HCT116 (cell line): ENCODE measurements at regions not wholly inside any gene's neighbourhood (a gene's known extent, or its start where the extent isn't known, plus 50 kb on each side); places are given as distances from the start of the nearest gene placed in this dataset.

Experiments
- ATAC-seq: fragments of 200-7000 bp; cut with Tn5 transposase; 2 replicates; pipeline ENCODE4 v1.9.1; 2020; ENCODE audit warnings: mild to moderate bottlenecking, moderate library complexity
- BruUV-seq: library from RNA; stranded (reverse); fragments of 400-500 nt; replicated peaks from 2 replicates; lab custom pipeline; 2021; lab: Mats Ljungman, UMichigan
- CTCF ChIA-PET: fragments of 300-600 bp; sonication (Branson Sonifier 250); formaldehyde crosslinking; loops from one replicate; lab custom pipeline; 2021; ENCODE audit warnings: antibody characterized with exemption; lab: Charles Lee
- POLR2A ChIA-PET: fragments of 300-600, 350-600 bp; sonication (Branson Sonifier 250); formaldehyde crosslinking; loops from one replicate; lab custom pipeline; 2021; ENCODE audit warnings: antibody characterized with exemption; lab: Charles Lee
- RAD21 ChIA-PET, 2 experiments: fragments of 300-600 bp; sonication (Branson Sonifier 250); formaldehyde crosslinking; loops; one replicate each; lab custom pipeline; 2023; ENCODE audit warnings: low total read pairs in 2 of 2; ENCODE audit not compliant: uncharacterized antibody in 2 of 2, unreplicated experiment in 2 of 2, low non-redundant PET in 1 of 2; lab: Charles Lee
- DNase-seq: peaks from one replicate; pipeline ENCODE4 v3.0.0-alpha.2; 2010; ENCODE audit warnings: low read depth, low spot score
- H2AFZ ChIP-seq: fragments of 200-600 bp; shearing (Covaris generic), sonication (generic); 2 replicates; pipeline ENCODE4 v1.6.1; 2017; ENCODE audit warnings: low read depth, mixed run types, mixed read lengths, antibody characterized with exemption, low read length; ENCODE audit not compliant: poor library complexity, severe bottlenecking
- H3K27ac ChIP-seq: 2 replicates; pipeline ENCODE4 v1.5.1; 2012; ENCODE audit warnings: low read depth, low read length
- H3K27me3 ChIP-seq: fragments of 200-600 bp; sonication (generic); 2 replicates; pipeline ENCODE4 v1.6.1; 2016; ENCODE audit warnings: mixed run types, low read length, mixed read lengths; ENCODE audit not compliant: insufficient read depth
- H3K36me3 ChIP-seq, 2 experiments: fragments of 200-500 bp in 1 of 2; fragments of 200-600 bp in 1 of 2; sonication (Bioruptor generic) in 1 of 2; sonication (generic) in 1 of 2; 2 replicates each; pipeline versions ENCODE4 v1.5.1 to v1.6.1; 2014 to 2016; ENCODE audit warnings: low read length in 2 of 2, inconsistent platforms in 1 of 2, mixed read lengths in 1 of 2, mixed run types in 1 of 2; ENCODE audit not compliant: insufficient read depth in 2 of 2, control insufficient read depth in 1 of 2
- H3K4me1 ChIP-seq, 2 experiments: fragments of 200-600 bp in 1 of 2; sonication (generic) in 1 of 2; 2 replicates each; pipeline versions ENCODE4 v1.5.1 to v1.6.1; 2012 to 2017; ENCODE audit warnings: low read length in 2 of 2, inconsistent platforms in 1 of 2, mild to moderate bottlenecking in 1 of 2, mixed read lengths in 1 of 2, mixed run types in 1 of 2, moderate library complexity in 1 of 2; ENCODE audit not compliant: insufficient read depth in 2 of 2, control insufficient read depth in 1 of 2
- H3K4me2 ChIP-seq: fragments of 200-600 bp; sonication (generic); 2 replicates; pipeline ENCODE4 v1.6.1; 2017; ENCODE audit warnings: mixed run types, low read length, mixed read lengths
- H3K4me3 ChIP-seq, 2 experiments: fragments of 200-600 bp in 1 of 2; sonication (generic) in 1 of 2; replicated peaks in 1 of 2; 2 replicates each; pipeline ENCODE4 v1.5.1; 2011 to 2016; ENCODE audit warnings: low read length in 2 of 2, control low read depth in 1 of 2, low read depth in 1 of 2, mild to moderate bottlenecking in 1 of 2, mixed read lengths in 1 of 2, mixed run types in 1 of 2
- H3K79me2 ChIP-seq: fragments of 200-600 bp; sonication (generic); 2 replicates; pipeline ENCODE4 v1.6.1; 2017; ENCODE audit warnings: mild to moderate bottlenecking, mixed run types, low read length, moderate library complexity, mixed read lengths; ENCODE audit not compliant: insufficient read depth
- H3K9ac ChIP-seq: fragments of 200-600 bp; sonication (generic); 2 replicates; pipeline ENCODE4 v1.6.1; 2016; ENCODE audit warnings: low read length, mixed read lengths
- H3K9me2 ChIP-seq: fragments of 200-600 bp; sonication (generic), shearing (Covaris generic); 2 replicates; pipeline ENCODE4 v1.6.1; 2017; ENCODE audit warnings: mixed run types, mild to moderate bottlenecking, moderate library complexity; ENCODE audit not compliant: insufficient read depth
- H3K9me3 ChIP-seq, 2 experiments: fragments of 200-500 bp in 1 of 2; fragments of 200-600 bp in 1 of 2; sonication (Bioruptor generic) in 1 of 2; sonication (generic) in 1 of 2; 2 replicates each; pipeline ENCODE4 v1.6.1; 2014 to 2017; ENCODE audit warnings: low read length in 2 of 2, mixed read lengths in 2 of 2, inconsistent platforms in 1 of 2, low read depth in 1 of 2, mild to moderate bottlenecking in 1 of 2, mixed run types in 1 of 2, moderate library complexity in 1 of 2; ENCODE audit not compliant: control insufficient read depth in 1 of 2, insufficient read depth in 1 of 2
- H4K20me1 ChIP-seq: fragments of 200-600 bp; sonication (generic), shearing (Covaris generic); 2 replicates; pipeline ENCODE4 v1.6.1; 2017; ENCODE audit warnings: mixed run types, mild to moderate bottlenecking, moderate library complexity; ENCODE audit not compliant: insufficient read depth
- EGR1 ChIP-seq: IDR thresholded peaks from 2 replicates; pipeline ENCODE4 v1.6.1; 2012; ENCODE audit warnings: low read depth
- EZH2 ChIP-seq: fragments of 200-600 bp; sonication (generic); IDR thresholded peaks from 2 replicates; pipeline ENCODE4 v1.6.1; 2017; ENCODE audit warnings: antibody characterized with exemption, mixed run types
- SRF ChIP-seq: IDR thresholded peaks from 2 replicates; pipeline ENCODE4 v1.6.1; 2012; ENCODE audit warnings: low read depth
- YY1 ChIP-seq: IDR thresholded peaks from 2 replicates; pipeline ENCODE4 v1.6.1; 2011; ENCODE audit warnings: low read length, low read depth, moderate library complexity, mild to moderate bottlenecking; ENCODE audit not compliant: insufficient replicate concordance; ENCODE audit errors: extremely low read depth
- intact Hi-C: fragments of 100-400 bp; cut with micrococcal nuclease; formaldehyde crosslinking; loops from 2 replicates; pipeline ENCODE4 v1.10.0; 2022
- TF ChIP-seq, protein P1 (sequence below), 3 experiments: fragments of 200-600 bp in 1 of 3; sonication (generic) in 1 of 3; IDR thresholded peaks in 2 of 3; conservative IDR thresholded peaks in 1 of 3; 2 replicates each; pipeline ENCODE4 v1.5.1; 2012 to 2017; ENCODE audit warnings: low read depth in 2 of 3, low read length in 2 of 3, antibody characterized with exemption in 1 of 3, borderline replicate concordance in 1 of 3, control low read depth in 1 of 3, mild to moderate bottlenecking in 1 of 3, mixed read lengths in 1 of 3, mixed run types in 1 of 3, moderate library complexity in 1 of 3; ENCODE audit not compliant: insufficient read depth in 1 of 3
- TF ChIP-seq, protein P2 (sequence below): IDR thresholded peaks from 2 replicates; pipeline ENCODE4 v1.6.1; 2012; ENCODE audit warnings: low read depth
- TF ChIP-seq, protein P3 (sequence below): IDR thresholded peaks from 2 replicates; pipeline ENCODE4 v1.6.1; 2012
- TF ChIP-seq, protein P4 (sequence below): IDR thresholded peaks from 2 replicates; pipeline ENCODE4 v1.6.1; 2011; ENCODE audit warnings: mild to moderate bottlenecking, low read length, moderate library complexity; ENCODE audit not compliant: insufficient replicate concordance; ENCODE audit errors: extremely low read depth
- TF ChIP-seq, protein P5 (sequence below): IDR thresholded peaks from 2 replicates; pipeline ENCODE4 v1.6.1; 2012

DNA sequence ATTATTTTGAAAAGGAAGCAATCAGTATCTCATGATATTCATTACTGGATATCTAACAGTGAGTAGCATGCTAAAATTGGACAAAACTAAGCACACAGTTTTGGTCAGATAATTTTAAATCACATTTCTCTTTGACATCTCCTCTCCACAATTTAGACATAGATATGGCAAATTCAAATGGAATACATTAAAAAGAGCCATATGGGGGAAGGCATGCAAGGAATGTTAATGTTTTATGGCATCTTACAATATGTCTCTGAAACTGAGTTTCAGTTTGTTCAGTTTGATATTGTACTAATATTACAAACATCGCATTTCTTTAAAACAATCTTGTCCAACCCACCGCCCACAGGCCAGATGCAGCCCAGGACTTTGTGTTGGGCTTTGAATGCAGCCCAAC is 151.0 kb downstream of the HTR1A start:
- BruUV-seq: no TSS peak
- Histone ChIP-seq H3K4me2 (no peak overlapping the region), H3K9ac (no peak overlapping the region), H3K4me3 (no peak overlapping the region), H3K27me3 (no peaks in the 10 kb centered on the region), H4K20me1 (no peaks in the 10 kb centered on the region), H3K79me2 (no peaks in the 10 kb centered on the region), H3K27ac (no peak overlapping the region), H3K4me1 (no peaks in the 10 kb centered on the region), H3K9me2 (no peaks in the 10 kb centered on the region)
- TF ChIP-seq EZH2: no peak
- TF ChIP-seq, protein P1, sequence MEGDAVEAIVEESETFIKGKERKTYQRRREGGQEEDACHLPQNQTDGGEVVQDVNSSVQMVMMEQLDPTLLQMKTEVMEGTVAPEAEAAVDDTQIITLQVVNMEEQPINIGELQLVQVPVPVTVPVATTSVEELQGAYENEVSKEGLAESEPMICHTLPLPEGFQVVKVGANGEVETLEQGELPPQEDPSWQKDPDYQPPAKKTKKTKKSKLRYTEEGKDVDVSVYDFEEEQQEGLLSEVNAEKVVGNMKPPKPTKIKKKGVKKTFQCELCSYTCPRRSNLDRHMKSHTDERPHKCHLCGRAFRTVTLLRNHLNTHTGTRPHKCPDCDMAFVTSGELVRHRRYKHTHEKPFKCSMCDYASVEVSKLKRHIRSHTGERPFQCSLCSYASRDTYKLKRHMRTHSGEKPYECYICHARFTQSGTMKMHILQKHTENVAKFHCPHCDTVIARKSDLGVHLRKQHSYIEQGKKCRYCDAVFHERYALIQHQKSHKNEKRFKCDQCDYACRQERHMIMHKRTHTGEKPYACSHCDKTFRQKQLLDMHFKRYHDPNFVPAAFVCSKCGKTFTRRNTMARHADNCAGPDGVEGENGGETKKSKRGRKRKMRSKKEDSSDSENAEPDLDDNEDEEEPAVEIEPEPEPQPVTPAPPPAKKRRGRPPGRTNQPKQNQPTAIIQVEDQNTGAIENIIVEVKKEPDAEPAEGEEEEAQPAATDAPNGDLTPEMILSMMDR (IDR thresholded peaks at IDR 0.05 in 2 of 3, conservative IDR thresholded peaks at IDR 0.05 in 1 of 3; ENCODE audit: borderline replicate concordance in 1 of 3, insufficient read depth in 1 of 3, low read depth in 2 of 3, low read length in 2 of 3): no peak
- TF ChIP-seq, all 23 proteins: peak for 0
- H2AFZ ChIP-seq: no peak overlapping the region
- peaks cover 18 to 22% of the 10 kb centered on the region in 2 experiments; a peak in 3 of 4 replicates for H3K9me3 ChIP-seq
- DNase-seq (no peak), ATAC-seq (no peak)
- no peaks in the 10 kb centered on the region for H3K36me3 ChIP-seq
- RAD21 ChIA-PET: no interaction called here
- CTCF ChIA-PET: no interaction called here
- intact Hi-C loops: no loop called here
- POLR2A ChIA-PET: no interaction called here

DNA sequence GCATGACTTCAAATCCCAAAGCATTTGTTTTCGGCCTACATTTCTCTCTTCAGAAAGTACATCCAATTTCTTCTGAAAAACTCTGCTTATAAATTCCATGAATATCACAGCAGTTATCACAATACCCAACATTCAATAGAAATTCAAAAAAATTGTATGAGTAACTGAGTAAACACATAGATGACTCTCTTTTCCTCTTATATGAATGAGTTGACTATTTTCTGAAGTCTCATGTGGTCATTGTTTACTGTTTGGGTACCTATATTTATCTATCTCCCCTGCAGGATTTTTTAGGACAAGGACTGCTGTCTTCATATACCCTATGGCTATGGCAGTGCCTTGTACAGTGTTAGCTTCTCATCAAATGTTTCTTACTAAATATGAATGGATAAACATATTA is 157.1 kb downstream of the HTR1A start:
- no peak overlapping the region for H2AFZ ChIP-seq
- BruUV-seq: no TSS peak
- H3K4me1 ChIP-seq: no peaks in the 10 kb centered on the region
- H3K9me3 ChIP-seq: peaks cover 4 to 17% of the 10 kb centered on the region in 2 experiments; a peak in 2 of 4 replicates
- POLR2A ChIA-PET: no interaction called here
- no peak overlapping the region for H3K9ac ChIP-seq
- H3K36me3 ChIP-seq: no peaks in the 10 kb centered on the region
- H4K20me1 ChIP-seq: no peaks in the 10 kb centered on the region
- no peaks in the 10 kb centered on the region for H3K79me2 ChIP-seq
- no peak overlapping the region for H3K4me3 ChIP-seq
- H3K27me3 ChIP-seq: no peaks in the 10 kb centered on the region
- DNase-seq (no peak), ATAC-seq (no peak)
- no peak overlapping the region for H3K27ac ChIP-seq
- H3K4me2 ChIP-seq: no peak overlapping the region
- intact Hi-C loops: no loop called here
- CTCF ChIA-PET: no interaction called here
- RAD21 ChIA-PET: no interaction called here
- TF ChIP-seq, protein P2, sequence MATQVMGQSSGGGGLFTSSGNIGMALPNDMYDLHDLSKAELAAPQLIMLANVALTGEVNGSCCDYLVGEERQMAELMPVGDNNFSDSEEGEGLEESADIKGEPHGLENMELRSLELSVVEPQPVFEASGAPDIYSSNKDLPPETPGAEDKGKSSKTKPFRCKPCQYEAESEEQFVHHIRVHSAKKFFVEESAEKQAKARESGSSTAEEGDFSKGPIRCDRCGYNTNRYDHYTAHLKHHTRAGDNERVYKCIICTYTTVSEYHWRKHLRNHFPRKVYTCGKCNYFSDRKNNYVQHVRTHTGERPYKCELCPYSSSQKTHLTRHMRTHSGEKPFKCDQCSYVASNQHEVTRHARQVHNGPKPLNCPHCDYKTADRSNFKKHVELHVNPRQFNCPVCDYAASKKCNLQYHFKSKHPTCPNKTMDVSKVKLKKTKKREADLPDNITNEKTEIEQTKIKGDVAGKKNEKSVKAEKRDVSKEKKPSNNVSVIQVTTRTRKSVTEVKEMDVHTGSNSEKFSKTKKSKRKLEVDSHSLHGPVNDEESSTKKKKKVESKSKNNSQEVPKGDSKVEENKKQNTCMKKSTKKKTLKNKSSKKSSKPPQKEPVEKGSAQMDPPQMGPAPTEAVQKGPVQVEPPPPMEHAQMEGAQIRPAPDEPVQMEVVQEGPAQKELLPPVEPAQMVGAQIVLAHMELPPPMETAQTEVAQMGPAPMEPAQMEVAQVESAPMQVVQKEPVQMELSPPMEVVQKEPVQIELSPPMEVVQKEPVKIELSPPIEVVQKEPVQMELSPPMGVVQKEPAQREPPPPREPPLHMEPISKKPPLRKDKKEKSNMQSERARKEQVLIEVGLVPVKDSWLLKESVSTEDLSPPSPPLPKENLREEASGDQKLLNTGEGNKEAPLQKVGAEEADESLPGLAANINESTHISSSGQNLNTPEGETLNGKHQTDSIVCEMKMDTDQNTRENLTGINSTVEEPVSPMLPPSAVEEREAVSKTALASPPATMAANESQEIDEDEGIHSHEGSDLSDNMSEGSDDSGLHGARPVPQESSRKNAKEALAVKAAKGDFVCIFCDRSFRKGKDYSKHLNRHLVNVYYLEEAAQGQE: no peak
- TF ChIP-seq, protein P3, sequence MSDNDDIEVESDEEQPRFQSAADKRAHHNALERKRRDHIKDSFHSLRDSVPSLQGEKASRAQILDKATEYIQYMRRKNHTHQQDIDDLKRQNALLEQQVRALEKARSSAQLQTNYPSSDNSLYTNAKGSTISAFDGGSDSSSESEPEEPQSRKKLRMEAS: no peak
- TF ChIP-seq YY1 (no peak), SRF (no peak), EGR1 (no peak)
- TF ChIP-seq, protein P4, sequence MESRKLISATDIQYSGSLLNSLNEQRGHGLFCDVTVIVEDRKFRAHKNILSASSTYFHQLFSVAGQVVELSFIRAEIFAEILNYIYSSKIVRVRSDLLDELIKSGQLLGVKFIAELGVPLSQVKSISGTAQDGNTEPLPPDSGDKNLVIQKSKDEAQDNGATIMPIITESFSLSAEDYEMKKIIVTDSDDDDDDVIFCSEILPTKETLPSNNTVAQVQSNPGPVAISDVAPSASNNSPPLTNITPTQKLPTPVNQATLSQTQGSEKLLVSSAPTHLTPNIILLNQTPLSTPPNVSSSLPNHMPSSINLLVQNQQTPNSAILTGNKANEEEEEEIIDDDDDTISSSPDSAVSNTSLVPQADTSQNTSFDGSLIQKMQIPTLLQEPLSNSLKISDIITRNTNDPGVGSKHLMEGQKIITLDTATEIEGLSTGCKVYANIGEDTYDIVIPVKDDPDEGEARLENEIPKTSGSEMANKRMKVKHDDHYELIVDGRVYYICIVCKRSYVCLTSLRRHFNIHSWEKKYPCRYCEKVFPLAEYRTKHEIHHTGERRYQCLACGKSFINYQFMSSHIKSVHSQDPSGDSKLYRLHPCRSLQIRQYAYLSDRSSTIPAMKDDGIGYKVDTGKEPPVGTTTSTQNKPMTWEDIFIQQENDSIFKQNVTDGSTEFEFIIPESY: no peak
- TF ChIP-seq, protein P5, sequence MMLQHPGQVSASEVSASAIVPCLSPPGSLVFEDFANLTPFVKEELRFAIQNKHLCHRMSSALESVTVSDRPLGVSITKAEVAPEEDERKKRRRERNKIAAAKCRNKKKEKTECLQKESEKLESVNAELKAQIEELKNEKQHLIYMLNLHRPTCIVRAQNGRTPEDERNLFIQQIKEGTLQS: no peak
- no peaks in the 10 kb centered on the region for H3K9me2 ChIP-seq
